HG02870 (cell line): ENCODE measurements at regions not wholly inside any gene's neighbourhood (a gene's known extent, or its start where the extent isn't known, plus 50 kb on each side); places are given as distances from the start of the nearest gene placed in this dataset.

Source experiments
- ATAC-seq: cut with Tn5 transposase; IDR thresholded peaks from one replicate; pipeline ENCODE4 v1.9.1; 2021; ENCODE audit warnings: mild to moderate bottlenecking, moderate library complexity; ENCODE audit not compliant: unreplicated experiment

DNA sequence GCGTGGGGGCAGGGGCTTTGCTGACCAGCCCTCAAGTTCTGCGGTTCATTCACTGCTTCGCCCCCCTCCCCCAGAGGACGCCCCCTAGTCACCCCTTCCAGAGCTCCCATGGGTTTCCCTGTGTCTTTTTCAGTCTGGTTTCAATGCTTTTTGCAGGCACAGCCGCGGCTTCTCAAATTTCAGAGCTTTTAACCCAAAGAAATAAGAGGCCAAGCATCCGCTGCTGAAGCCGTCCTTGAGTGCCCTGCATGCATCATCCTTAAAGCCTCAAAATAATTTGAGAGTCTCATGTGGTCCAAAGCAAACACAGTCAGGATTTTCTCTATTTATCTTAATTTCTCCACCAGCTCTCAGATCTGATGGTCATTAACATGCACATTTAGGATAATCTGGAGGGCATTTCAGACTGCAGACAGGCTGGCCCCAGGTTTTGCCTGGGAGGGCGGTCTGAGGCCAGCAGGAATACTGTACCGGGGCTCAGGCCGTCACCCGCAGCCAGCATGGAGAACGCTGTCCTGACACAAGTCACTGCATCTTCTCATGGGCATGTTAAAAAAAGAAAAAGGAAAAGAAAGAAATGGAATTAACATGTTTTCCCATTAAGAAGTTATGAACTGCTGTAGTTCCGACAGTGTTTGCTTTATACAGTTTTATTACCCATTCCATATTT lies 420.8 kb upstream of the IRX4 start:
- no peak for ATAC-seq

DNA sequence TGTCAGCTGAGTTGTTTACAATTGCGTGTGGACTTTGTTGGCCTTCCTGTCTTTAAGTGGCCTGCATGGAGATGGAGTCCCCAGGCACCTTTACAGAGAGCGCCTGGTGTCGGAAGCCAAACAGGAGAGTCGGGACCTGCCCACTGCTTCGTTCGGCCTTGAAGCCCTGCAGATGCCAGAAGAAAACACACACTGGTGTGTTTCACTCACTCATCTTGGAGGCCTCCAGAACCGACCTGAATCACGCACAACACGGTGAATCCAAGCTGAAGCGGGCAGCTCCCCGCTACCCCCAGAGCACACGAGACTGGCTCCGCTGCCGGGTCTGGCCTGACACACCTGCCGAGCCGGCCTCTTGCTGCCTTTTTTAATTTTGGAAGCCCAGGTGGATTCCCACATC lies 419.4 kb upstream of the IRX4 start:
- no peak for ATAC-seq

DNA sequence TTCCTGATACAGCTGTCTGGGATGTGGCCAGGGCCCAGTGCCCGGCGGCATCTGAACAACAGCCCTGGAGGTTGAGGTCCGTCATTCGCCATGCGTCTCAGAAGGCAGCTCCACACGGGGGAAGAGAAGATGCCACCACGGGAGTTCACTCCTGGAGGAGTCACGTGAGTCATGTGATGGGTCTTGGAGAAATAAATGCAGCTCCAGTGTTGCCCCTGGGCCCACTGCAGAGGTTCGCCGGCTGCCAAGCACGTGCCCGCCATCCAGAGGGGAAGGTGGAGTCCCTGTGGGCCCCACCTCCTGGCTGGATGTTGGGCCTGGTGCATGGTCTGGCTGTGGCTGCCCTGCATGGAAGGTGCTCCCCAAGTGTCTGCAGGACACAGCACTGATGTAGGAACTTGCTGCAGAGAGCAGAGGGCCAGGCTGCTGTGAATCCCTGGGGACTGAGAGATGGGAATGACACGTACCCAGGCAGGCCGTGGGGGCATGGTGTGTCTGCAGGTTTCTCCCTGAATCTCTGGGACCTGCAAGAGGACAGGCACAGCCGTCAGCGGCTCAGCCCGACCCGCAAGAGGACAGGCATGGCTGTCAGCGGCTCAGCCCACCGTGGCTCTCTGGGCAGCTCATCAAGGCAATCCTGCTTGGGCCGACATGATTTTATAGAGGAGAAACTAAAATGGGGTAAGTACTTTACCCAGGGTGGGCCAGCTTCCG lies 418.3 kb upstream of the IRX4 start:
- no peak for ATAC-seq

DNA sequence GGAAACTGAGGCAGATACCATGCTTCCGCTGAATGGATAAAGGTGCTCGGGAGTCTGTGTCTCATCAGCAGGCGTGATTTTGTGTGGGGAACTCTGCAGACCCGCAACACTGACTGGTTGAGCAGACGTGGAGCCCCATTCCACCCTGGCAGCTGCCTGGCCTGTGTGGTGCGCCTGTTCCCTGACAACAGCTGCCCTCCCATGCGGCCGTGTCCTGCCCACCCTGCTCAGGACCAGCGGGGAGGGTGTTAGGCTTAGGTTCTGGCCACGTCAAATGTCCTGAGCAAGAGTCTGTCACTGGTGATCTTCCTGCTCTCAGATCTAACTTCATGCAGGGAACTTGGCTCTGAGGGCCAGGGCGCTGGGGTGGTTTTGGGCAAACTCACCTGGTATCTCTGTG lies 417.7 kb upstream of the IRX4 start:
- ATAC-seq: no peak

DNA sequence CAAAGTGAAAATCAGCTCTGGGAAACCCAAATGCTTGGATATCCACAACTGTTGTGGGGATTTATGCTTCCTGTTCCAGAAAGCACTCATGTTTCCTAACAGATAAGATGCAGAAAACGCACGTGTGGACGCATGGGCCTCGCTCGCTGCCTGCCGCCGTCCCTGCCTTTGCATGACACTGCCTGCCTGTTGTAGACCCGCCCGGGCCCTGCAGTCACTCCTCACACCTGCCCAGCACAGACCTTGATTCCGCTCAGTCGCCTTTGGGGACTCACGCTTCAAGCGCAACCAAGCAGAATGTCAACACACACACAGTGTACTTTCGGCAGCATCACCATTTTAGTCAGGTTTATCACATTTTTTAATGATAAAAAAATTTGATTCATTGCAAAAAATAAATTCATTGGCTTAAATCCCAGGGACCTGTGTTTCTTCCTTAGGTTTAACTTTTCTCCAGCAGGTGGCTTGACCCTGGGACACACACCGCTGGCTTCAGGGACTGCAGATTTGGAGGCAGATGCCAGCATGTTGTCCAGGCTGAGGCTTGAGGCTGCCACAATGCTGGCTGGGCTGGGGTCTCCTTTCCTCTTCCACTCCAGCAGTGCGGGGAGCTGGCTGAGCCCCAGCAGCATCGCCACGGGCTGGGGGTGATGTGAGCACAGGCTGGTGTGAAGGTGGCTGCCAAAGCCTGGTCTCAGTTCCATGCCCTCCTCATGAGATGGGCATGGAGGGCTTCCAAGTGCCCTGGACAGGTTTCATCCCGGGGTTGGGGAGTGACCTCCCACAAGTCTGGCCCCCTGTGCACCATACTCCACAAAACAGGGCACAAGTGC lies 416.9 kb upstream of the IRX4 start:
- ATAC-seq: no peak

DNA sequence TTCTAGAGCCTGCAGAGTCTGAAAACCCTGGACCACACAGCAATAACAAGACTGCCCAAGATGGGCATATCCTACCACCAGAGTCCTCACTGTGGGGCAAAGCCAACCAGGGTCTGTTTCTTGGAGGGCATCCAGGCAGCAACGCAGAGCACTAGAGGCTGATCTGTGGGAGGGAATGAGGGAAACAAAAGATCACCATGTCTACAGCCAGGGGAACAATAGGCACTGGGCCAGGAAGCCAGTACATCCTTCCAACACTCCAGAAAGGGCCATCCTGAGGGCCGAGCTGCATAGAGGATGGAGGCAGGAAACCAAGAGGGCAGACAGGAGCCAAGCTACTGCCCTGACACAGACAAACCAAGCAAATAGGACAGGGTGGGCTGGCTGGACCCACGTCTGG lies 416.1 kb upstream of the IRX4 start:
- no peak for ATAC-seq

DNA sequence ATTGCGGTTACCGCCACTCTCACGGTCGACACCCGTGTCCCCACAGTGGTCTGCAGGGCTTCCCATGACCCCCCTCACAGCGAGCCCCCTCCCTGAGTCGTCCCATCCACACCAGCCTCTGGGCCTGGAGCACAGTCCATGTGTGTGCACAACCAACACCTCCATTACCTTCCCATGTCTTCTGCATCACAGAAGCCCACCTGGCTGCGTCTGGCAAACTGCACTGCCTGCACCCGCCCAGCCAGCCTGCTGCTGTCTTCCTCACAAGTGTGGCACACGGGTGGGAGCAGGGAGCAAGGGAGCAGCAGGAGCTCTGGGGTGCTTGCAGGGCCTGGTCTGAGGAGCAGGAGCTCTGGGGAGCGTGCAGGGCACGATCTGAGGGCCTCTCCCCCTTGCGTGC lies 415.3 kb upstream of the IRX4 start:
- no peak for ATAC-seq

DNA sequence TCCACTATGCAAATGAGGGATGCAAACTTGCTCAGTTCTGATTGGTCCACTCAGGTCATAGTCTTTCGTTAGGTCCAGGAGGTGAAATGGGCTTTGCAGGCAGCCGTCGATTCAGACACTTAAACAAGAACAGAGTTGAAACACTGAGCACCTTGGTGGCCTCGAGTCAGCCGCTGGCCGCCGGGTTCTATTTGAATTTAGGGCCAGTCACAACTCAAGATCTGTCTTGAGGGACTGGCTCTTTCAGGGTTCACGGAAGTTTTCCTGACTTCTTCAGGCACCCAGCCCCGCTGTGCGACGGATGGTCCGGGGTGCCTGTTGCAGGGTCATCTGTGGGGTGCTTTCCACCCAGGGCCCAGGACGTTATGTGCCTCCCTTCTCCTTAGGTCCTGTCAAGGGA lies 412.8 kb upstream of the IRX4 start:
- ATAC-seq: no peak

DNA sequence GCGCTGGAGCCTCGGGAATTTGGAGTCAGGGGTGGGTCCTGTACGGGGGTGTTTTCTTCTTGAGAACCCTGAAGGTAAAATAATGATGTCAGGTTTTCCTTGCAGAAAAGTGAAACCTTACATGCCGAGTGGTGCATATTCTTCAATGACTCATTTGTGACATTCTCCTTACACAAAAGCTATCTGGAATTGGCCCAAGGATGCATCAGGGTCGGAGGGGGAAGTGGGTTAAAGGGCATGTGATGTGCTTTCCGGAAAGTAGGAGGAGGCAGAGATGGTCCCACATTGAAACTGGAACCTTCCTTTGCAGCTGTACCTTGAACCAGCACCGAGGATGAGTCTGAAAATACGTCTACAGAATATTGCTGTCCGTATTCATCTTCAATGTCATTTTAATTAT lies 411.2 kb upstream of the IRX4 start:
- no peak for ATAC-seq

DNA sequence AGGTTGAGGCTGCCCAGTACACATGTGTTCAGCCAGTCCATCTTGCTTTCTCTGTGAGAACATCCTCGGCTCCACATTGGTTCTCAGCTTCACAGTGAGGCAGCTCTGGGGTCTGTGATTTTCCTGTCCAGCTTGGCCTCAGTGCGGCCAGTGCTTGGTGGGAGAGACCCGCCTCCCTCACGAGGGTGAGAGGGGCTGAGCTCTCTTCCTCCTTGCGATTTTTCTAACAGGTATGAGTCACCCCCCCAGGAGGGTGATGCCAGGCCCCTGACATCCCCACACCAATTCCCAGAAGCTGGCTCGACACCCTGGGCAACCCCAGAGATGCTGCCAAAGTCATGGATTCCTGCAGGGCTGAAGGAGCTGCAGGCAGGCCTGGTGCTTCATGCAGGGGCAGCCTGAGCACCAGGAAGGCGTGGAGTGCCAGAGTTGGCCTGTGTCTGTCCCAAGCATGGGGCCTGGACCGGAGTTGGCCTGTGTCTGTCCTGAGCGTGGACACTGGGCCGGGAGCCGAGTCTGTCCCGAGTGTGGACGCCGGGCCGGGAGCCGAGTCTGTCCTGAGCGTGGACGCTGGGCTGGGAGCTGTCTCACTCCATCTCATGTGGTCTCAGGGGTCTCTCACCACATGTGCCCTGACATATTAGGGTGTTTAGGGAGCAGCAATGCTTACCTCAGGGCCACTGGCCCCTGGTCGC lies 408.6 kb upstream of the IRX4 start:
- no peak for ATAC-seq

DNA sequence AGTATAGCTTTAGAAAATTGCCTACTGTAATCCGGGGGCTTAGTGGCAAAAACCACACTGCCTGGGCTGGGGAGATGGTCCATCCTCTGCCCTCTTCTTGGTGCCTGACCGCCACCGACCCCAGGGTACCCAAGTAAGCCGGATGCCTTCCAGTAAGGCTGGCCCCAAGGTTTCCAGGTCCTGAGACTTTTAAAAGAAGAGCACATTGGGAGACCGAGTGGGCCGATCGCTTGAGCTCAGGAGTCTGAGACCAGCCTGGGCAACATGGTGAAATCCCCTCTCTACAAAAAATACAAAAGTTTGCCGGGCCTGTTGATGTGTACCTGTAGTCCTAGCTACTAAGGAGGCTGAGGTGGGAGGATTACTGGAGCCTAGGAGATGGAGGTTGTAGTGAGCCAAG lies 406.7 kb upstream of the IRX4 start:
- no peak for ATAC-seq

DNA sequence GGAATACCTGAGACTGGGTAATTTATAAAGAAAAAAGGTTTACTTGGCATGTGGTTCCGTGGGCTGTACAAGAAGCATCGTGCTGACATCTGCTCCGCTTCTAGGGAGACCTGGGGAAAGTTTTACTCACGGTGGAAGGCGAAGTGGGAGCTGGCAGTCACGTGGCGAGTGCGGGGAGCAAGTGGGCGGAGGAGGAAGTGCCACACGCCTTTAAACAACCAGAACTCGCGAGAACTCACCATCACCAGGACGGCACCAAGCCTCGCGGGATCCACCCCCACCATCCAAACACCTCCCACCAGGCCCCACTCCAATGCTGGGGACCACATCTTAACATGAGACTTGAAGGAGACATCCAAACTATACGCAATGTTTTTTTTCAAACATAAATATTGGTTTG lies 406.2 kb upstream of the IRX4 start:
- no peak for ATAC-seq

DNA sequence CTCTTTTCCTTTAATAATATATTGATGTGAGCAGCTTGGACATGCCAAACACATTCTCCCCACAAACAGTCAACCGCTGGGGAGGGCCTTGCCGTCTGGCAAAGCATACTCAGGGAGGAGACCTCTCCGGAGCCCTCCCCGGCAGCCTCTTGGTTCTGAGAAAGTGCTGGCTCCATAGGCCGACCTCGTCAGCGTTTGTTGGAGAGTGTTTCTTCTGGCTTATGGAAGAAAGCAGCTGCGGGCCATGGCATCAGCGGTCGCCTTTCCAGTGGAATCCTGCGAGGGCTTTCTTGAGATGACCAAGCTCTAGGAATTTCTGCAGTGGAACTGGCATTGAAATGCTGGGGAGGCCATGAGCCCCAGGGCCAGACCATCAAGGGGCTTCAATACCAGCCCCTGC lies 405.7 kb upstream of the IRX4 start:
- ATAC-seq: no peak

DNA sequence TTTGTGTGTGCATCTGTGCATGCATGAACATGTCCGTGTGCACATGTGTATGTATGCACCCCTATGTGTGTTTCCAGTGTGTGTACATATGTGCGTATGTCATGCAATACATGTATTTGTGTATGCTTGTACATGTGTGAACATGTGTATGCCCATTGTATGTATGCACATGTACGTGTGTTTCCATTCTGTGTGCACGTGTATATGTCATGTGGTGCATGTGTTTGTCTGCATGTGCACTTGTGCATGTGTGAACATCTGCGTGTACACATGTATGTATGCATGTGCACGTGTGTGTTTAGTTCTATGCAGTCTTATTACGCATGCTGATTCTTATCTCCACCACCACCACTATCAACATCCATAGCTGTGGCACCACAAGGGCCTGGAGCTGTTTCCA lies 403.5 kb upstream of the IRX4 start:
- no peak for ATAC-seq

DNA sequence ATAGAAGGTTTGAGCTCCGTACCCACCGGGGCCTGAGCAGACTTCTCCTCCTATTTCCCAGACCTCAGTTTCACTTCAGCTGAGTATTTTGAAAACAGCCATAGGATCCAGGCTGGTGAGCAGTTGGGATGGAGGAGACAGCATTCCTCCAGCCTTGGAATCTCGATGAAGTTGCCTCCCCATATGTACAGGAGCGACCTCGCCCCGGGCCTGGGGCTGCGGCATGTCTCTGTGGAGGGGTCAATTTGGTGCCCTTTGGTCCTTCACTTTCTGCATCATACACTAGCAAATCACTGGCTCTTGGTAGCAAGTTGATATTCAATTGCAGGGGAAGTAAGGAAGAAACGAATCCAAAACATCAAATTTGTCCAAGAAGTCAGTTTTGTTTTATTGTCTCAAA lies 402.0 kb upstream of the IRX4 start:
- ATAC-seq: no peak

DNA sequence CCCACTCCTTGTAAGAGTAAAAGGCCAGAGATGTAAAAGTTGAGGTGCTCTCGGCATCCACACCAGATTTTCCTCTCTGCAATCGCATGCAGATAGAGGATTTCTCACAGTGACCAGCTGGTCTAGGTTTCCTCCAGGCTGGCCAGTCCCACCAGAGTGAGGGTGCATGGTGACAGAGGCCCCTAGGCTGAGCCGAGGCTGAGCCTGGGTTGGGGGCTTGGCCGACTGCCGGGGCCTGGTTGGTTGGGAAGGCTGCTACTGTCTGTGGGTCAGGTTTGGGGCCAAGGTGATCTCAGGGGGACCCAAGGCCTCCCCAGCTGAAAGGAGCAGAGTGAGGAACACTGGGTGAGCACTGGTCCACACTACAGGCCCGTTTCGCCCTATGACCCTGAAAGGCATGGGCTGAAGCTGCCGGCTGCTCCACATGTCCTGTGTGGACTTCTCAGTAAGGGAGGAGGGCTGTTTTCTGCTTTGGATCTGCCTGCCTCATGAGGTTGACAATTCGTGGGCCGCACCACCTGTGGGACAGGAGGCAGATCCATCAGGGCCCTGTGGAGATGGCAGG lies 400.8 kb upstream of the IRX4 start:
- ATAC-seq: no peak

DNA sequence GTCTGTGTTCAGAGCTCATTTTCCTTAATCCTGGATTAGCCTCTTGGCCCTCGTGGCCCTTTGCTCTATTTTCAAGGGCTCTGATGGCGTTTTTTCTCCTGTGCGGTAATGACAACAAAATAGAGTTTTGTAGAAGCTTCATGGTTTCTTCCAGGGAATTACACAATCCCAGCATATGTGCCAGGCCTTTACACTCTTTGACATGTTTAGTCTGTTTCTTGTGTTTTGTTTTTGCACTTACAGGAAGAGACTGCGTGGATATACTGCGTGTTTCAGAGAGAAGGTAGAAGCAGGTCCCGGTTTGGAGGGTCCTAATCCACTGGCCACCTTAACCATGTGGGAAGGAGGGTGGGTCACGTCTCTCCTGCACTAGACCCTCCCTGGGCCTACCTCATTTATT lies 400.2 kb upstream of the IRX4 start:
- no peak for ATAC-seq

DNA sequence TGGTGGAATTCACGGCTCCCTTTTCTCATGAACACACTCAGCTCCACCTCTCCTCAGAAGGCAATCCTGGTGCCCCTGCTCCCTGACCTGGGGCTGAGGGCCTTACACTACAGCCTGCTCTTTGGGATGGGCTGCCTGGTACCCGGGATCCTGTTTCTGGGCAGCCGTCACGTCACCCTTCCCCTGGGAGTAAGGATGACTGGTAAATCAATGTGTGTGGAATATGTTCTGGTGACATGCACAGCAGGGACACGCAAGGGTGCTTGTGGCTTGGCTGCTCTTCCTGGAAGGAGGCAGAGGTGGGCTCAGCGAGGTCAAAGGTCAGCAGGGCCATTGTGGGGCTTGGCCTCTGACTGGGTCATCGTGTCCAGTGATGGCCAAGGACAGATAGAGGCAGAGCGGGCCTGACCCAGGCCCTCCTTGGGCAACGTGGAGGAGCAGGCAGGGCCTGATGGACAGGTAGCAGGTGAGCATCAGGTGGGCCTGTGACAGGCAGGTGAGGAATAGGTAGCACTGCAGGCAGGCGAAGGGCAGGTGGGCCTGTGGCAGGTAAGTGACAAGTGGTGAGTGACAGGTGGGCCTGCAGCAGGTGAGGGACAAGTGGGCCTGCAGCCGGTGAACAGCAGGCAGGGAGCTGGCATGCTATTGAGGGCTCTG lies 399.4 kb upstream of the IRX4 start:
- ATAC-seq: no peak

DNA sequence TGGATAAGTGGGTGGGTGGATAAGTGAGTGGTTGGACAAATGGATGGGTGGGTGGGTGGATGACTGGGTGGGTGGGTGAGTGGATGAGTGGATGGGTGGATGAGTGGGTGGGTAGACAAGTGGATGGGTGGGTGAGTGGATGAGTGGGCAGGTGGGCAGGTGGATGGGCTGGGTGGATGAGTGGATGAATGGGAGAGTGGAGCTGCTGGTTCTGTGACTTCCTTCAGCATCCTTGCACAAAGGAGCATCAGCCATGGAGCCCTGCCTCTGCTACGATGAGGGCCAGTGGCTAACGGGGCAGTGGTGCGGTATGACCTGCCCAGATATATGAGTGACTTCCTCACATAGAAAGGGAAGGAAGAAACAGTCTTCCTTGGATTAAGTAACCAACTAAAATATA lies 398.7 kb upstream of the IRX4 start:
- ATAC-seq: no peak

DNA sequence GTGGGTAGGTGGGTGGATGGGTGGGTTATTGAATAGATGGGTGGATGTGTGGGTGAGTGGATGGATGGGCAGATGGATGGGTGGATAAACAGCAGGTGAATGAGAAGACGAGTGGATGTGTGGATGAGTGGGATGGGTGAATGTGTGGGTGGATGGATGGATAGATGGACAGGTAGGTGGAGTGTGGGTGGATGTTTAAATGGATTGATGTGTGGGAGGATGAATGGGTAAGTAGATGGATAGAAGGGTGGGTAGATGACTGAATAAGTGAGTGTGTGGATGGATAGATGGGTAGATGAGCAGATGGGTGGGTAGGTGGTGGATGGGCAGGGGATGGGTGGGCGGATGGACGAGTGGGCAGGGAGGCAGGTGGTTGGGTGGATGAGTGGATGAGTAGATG lies 397.6 kb upstream of the IRX4 start:
- no peak for ATAC-seq
